GM12878 (cell line): ENCODE measurements at regions not wholly inside any gene's neighbourhood (a gene's known extent, or its start where the extent isn't known, plus 50 kb on each side); places are given as distances from the start of the nearest gene placed in this dataset.

Experiments
- ATAC-seq: fragments of 200-7000 bp; cut with Tn5 transposase; 3 replicates; pipeline ENCODE4 v1.9.1; 2020; ENCODE audit warnings: mild to moderate bottlenecking, moderate library complexity
- BruUV-seq: library from RNA; stranded (reverse); fragments of 400-500 nt; replicated peaks from 2 replicates; lab custom pipeline; 2021; lab: Mats Ljungman, UMichigan
- CTCF ChIA-PET: fragments of 300-600 bp; sonication (Branson Sonifier 250); formaldehyde crosslinking; extraction: SDS; loops from one replicate; lab custom pipeline; 2021; ENCODE audit warnings: inconsistent platforms; lab: Yijun Ruan, JAX
- POLR2A ChIA-PET: fragments of 350-600 bp; formaldehyde crosslinking; extraction: SDS; loops from one replicate; lab custom pipeline; 2021; ENCODE audit warnings: inconsistent platforms; lab: Charles Lee
- RAD21 ChIA-PET: fragments of 300-600 bp; sonication (Branson Sonifier 250); formaldehyde crosslinking; loops from one replicate; lab custom pipeline; 2023; ENCODE audit warnings: antibody characterized with exemption; ENCODE audit not compliant: unreplicated experiment; lab: Charles Lee
- SMC1A ChIA-PET: fragments of 300-600 bp; sonication (Branson Sonifier 250); formaldehyde crosslinking; loops from one replicate; lab custom pipeline; 2023; ENCODE audit not compliant: unreplicated experiment, uncharacterized antibody; lab: Charles Lee
- DNase-seq: peaks from one replicate; pipeline ENCODE4 v3.0.0-alpha.2; 2011; ENCODE audit warnings: low read depth, low spot score
- FAIRE-seq: peaks from 3 replicates; lab custom pipeline; 2011; peaks lifted over from hg19 to GRCh38; lab: Jason Lieb, UNC
- H2AFZ ChIP-seq: 2 replicates; pipeline ENCODE4 v1.6.0; 2011; ENCODE audit warnings: low read depth, low read length, control low read depth; ENCODE audit not compliant: control insufficient read depth
- H3K27ac ChIP-seq: 2 replicates; pipeline ENCODE4 v1.5.1; 2011; ENCODE audit warnings: control low read depth; ENCODE audit not compliant: control insufficient read depth, insufficient read depth
- H3K27me3 ChIP-seq, 2 experiments: replicated peaks in 1 of 2; 2 replicates each; pipeline versions ENCODE4 v1.6.0 to v1.6.1; 2011; ENCODE audit warnings: low read length in 1 of 2; ENCODE audit not compliant: control insufficient read depth in 2 of 2, insufficient read depth in 2 of 2
- H3K36me3 ChIP-seq, 2 experiments: 2 replicates each; pipeline ENCODE4 v1.5.1; 2011; ENCODE audit warnings: low read length in 1 of 2; ENCODE audit not compliant: control insufficient read depth in 2 of 2, insufficient read depth in 2 of 2
- H3K4me1 ChIP-seq: 2 replicates; pipeline ENCODE4 v1.6.1; 2011; ENCODE audit warnings: mild to moderate bottlenecking, low read length, moderate library complexity, mixed read lengths; ENCODE audit not compliant: control insufficient read depth, insufficient read depth
- H3K4me2 ChIP-seq: 2 replicates; pipeline ENCODE4 v1.6.0; 2011; ENCODE audit warnings: control low read depth; ENCODE audit not compliant: control insufficient read depth, insufficient read depth
- H3K4me3 ChIP-seq: fragments of 200-600 bp; sonication (generic); 2 replicates; pipeline ENCODE4 v1.5.1; 2016
- H3K79me2 ChIP-seq: 2 replicates; pipeline ENCODE4 v1.6.0; 2011; ENCODE audit warnings: low read length; ENCODE audit not compliant: control insufficient read depth, insufficient read depth
- H3K9ac ChIP-seq: 2 replicates; pipeline ENCODE4 v1.8.0; 2011; ENCODE audit warnings: low read length, control low read depth, mixed read lengths; ENCODE audit not compliant: control insufficient read depth, insufficient read depth
- H3K9me3 ChIP-seq: replicated peaks from 3 replicates; pipeline ENCODE4 v1.5.1; 2011; ENCODE audit warnings: mild to moderate bottlenecking, low read length; ENCODE audit not compliant: control insufficient read depth, insufficient read depth
- H4K20me1 ChIP-seq: 2 replicates; pipeline ENCODE4 v1.6.0; 2011; ENCODE audit not compliant: control insufficient read depth, insufficient read depth
- BMI1 ChIP-seq: fragments of 450-650 bp; IDR thresholded peaks from 2 replicates; pipeline ENCODE4 v1.6.1; 2016; ENCODE audit warnings: mild to moderate bottlenecking, moderate library complexity, borderline replicate concordance
- CEBPZ ChIP-seq: fragments of 150-350 bp; IDR thresholded peaks from 2 replicates; pipeline ENCODE4 v1.6.1; 2016; ENCODE audit warnings: low read depth, low read length
- LARP7 ChIP-seq: fragments of 450-650 bp; IDR thresholded peaks from 2 replicates; pipeline ENCODE4 v1.6.1; 2017; ENCODE audit warnings: mild to moderate bottlenecking
- MYB ChIP-seq: fragments of 150-350 bp; IDR thresholded peaks from 2 replicates; pipeline ENCODE4 v1.6.1; 2014; ENCODE audit warnings: mild to moderate bottlenecking, low read depth, low read length, borderline replicate concordance
- NR2C1 ChIP-seq: fragments of 450-650 bp; IDR thresholded peaks from 2 replicates; pipeline ENCODE4 v1.6.1; 2017; ENCODE audit warnings: antibody characterized with exemption, mild to moderate bottlenecking, moderate library complexity
- PAX5 ChIP-seq: IDR thresholded peaks from 2 replicates; pipeline ENCODE4 v1.6.1; 2011; ENCODE audit warnings: low read depth, low read length, borderline replicate concordance
- PAX8 ChIP-seq: fragments of 450-650 bp; IDR thresholded peaks from 2 replicates; pipeline ENCODE4 v1.6.1; 2017; ENCODE audit warnings: mild to moderate bottlenecking, moderate library complexity
- PML ChIP-seq: IDR thresholded peaks from 2 replicates; pipeline ENCODE4 v1.6.1; 2012; ENCODE audit warnings: low read length, inconsistent platforms
- POLR2AphosphoS2 ChIP-seq: IDR thresholded peaks from 2 replicates; pipeline ENCODE4 v1.6.1; 2011; ENCODE audit warnings: low read depth, mild to moderate bottlenecking, low read length, improper control_type of control experiment, moderate library complexity
- SIX5 ChIP-seq: IDR thresholded peaks from 2 replicates; pipeline ENCODE4 v1.6.1; 2011; ENCODE audit warnings: mild to moderate bottlenecking, low read depth, low read length, moderate library complexity; ENCODE audit not compliant: severe bottlenecking
- ZNF217 ChIP-seq: fragments of 450-650 bp; IDR thresholded peaks from 2 replicates; pipeline ENCODE4 v1.6.1; 2017; ENCODE audit warnings: antibody characterized with exemption, mild to moderate bottlenecking
- WGBS: methylation state at CpG from one replicate; pipeline ENCODE4 v1.1.6; 2016; ENCODE audit warnings: low lambda C conversion rate; ENCODE audit not compliant: insufficient replicate concordance, insufficient coverage; ENCODE audit errors: missing lambda C conversion rate; 5-methylcytosine and 5-hydroxymethylcytosine counted together
- in situ Hi-C: fragments of 300-500 bp; cut with MboI; formaldehyde crosslinking; loops from 9 replicates; pipeline ENCODE4 v1.14.3; 2018; ENCODE audit warnings: mixed read lengths
- intact Hi-C: fragments of 100-400 bp; cut with micrococcal nuclease; formaldehyde crosslinking; loops from one replicate; pipeline ENCODE4 v1.14.2; 2022; ENCODE audit not compliant: unreplicated experiment
- TF ChIP-seq, protein P1 (sequence below): fragments of 450-650 bp; IDR thresholded peaks from 2 replicates; pipeline ENCODE4 v1.6.1; 2018; ENCODE audit warnings: mild to moderate bottlenecking, low read depth, moderate library complexity; ENCODE audit not compliant: partially characterized antibody
- TF ChIP-seq, protein P2 (sequence below): fragments of 450-650 bp; formaldehyde crosslinking; IDR thresholded peaks from 2 replicates; pipeline ENCODE4 v1.4.0; 2020; ENCODE audit warnings: mild to moderate bottlenecking, moderate library complexity
- TF ChIP-seq, protein P3 (sequence below): IDR thresholded peaks from 2 replicates; pipeline ENCODE4 v1.6.1; 2012; ENCODE audit warnings: low read length, inconsistent platforms

DNA sequence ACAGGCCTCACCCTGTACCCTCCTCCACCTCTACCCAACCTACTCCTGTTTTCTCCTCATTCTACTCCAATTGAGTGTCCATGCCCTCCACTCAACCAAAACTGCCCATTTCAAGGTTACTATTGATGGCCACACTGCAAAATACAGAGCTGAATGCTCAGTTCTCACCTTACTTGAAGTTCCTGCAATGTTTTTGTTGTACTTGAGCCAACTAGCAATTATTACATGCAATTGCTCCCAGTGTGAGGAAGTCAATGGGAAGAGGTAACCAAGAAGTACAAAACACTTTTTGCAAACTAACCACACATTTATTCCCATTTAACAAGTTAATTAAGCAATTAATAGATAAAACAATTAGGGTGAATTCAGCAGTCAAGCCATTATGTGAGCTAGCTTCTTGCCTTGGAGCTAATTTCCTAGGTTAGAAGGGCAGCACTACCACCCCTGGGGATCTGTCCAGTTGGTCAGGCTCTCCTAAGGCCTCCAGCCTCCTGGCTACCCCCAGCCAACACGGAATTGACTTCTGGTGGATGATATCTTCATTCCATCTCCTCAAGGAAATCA is 52.4 kb upstream of the GGTLC1 start:
- Histone ChIP-seq H3K79me2 (no peaks in the 10 kb centered on the region), H2AFZ (no peak overlapping the region), H3K4me3 (no peak overlapping the region), H3K4me2 (no peak overlapping the region), H4K20me1 (no peaks in the 10 kb centered on the region), H3K36me3 (no peaks in the 10 kb centered on the region), H3K9ac (no peak overlapping the region), H3K27ac (no peak overlapping the region), H3K4me1 (no peaks in the 10 kb centered on the region), H3K9me3 (no peaks in the 10 kb centered on the region), H3K27me3 (no peaks in the 10 kb centered on the region)
- no peak for FAIRE-seq
- no peak for DNase-seq
- 0% methylated on average over 1 of the region's 1 CpG for WGBS
- no TSS peak for BruUV-seq
- ChIA-PET CTCF (no interaction called here), POLR2A (no interaction called here), RAD21 (no interaction called here), SMC1A (no interaction called here)
- no peak for ATAC-seq
- in situ Hi-C loops: no loop called here
- intact Hi-C loops: no loop called here
- TF ChIP-seq NR2C1: no peak
- TF ChIP-seq ZNF217: no peak
- TF ChIP-seq SIX5: no peak
- TF ChIP-seq, protein P1, sequence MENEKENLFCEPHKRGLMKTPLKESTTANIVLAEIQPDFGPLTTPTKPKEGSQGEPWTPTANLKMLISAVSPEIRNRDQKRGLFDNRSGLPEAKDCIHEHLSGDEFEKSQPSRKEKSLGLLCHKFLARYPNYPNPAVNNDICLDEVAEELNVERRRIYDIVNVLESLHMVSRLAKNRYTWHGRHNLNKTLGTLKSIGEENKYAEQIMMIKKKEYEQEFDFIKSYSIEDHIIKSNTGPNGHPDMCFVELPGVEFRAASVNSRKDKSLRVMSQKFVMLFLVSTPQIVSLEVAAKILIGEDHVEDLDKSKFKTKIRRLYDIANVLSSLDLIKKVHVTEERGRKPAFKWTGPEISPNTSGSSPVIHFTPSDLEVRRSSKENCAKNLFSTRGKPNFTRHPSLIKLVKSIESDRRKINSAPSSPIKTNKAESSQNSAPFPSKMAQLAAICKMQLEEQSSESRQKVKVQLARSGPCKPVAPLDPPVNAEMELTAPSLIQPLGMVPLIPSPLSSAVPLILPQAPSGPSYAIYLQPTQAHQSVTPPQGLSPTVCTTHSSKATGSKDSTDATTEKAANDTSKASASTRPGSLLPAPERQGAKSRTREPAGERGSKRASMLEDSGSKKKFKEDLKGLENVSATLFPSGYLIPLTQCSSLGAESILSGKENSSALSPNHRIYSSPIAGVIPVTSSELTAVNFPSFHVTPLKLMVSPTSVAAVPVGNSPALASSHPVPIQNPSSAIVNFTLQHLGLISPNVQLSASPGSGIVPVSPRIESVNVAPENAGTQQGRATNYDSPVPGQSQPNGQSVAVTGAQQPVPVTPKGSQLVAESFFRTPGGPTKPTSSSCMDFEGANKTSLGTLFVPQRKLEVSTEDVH: no peak
- TF ChIP-seq MYB: no peak
- TF ChIP-seq, protein P2, sequence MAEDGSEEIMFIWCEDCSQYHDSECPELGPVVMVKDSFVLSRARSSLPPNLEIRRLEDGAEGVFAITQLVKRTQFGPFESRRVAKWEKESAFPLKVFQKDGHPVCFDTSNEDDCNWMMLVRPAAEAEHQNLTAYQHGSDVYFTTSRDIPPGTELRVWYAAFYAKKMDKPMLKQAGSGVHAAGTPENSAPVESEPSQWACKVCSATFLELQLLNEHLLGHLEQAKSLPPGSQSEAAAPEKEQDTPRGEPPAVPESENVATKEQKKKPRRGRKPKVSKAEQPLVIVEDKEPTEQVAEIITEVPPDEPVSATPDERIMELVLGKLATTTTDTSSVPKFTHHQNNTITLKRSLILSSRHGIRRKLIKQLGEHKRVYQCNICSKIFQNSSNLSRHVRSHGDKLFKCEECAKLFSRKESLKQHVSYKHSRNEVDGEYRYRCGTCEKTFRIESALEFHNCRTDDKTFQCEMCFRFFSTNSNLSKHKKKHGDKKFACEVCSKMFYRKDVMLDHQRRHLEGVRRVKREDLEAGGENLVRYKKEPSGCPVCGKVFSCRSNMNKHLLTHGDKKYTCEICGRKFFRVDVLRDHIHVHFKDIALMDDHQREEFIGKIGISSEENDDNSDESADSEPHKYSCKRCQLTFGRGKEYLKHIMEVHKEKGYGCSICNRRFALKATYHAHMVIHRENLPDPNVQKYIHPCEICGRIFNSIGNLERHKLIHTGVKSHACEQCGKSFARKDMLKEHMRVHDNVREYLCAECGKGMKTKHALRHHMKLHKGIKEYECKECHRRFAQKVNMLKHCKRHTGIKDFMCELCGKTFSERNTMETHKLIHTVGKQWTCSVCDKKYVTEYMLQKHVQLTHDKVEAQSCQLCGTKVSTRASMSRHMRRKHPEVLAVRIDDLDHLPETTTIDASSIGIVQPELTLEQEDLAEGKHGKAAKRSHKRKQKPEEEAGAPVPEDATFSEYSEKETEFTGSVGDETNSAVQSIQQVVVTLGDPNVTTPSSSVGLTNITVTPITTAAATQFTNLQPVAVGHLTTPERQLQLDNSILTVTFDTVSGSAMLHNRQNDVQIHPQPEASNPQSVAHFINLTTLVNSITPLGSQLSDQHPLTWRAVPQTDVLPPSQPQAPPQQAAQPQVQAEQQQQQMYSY (CRISPR knock-in tag): no peak
- TF ChIP-seq BMI1: no peak
- no peak for TF ChIP-seq PAX5
- TF ChIP-seq, protein P3, sequence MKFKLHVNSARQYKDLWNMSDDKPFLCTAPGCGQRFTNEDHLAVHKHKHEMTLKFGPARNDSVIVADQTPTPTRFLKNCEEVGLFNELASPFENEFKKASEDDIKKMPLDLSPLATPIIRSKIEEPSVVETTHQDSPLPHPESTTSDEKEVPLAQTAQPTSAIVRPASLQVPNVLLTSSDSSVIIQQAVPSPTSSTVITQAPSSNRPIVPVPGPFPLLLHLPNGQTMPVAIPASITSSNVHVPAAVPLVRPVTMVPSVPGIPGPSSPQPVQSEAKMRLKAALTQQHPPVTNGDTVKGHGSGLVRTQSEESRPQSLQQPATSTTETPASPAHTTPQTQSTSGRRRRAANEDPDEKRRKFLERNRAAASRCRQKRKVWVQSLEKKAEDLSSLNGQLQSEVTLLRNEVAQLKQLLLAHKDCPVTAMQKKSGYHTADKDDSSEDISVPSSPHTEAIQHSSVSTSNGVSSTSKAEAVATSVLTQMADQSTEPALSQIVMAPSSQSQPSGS: no peak
- TF ChIP-seq CEBPZ: no peak
- TF ChIP-seq LARP7: no peak
- TF ChIP-seq POLR2AphosphoS2: no peak
- TF ChIP-seq PML: no peak
- TF ChIP-seq PAX8: no peak
